Kidney capillary endothelial cell (primary cell): ENCODE measurements at regions not wholly inside any gene's neighbourhood (a gene's known extent, or its start where the extent isn't known, plus 50 kb on each side); places are given as distances from the start of the nearest gene placed in this dataset.

Source experiments
- DNase-seq: peaks from one replicate; pipeline ENCODE4 v3.0.0-alpha.2; 2018; ENCODE audit warnings: low spot score

DNA sequence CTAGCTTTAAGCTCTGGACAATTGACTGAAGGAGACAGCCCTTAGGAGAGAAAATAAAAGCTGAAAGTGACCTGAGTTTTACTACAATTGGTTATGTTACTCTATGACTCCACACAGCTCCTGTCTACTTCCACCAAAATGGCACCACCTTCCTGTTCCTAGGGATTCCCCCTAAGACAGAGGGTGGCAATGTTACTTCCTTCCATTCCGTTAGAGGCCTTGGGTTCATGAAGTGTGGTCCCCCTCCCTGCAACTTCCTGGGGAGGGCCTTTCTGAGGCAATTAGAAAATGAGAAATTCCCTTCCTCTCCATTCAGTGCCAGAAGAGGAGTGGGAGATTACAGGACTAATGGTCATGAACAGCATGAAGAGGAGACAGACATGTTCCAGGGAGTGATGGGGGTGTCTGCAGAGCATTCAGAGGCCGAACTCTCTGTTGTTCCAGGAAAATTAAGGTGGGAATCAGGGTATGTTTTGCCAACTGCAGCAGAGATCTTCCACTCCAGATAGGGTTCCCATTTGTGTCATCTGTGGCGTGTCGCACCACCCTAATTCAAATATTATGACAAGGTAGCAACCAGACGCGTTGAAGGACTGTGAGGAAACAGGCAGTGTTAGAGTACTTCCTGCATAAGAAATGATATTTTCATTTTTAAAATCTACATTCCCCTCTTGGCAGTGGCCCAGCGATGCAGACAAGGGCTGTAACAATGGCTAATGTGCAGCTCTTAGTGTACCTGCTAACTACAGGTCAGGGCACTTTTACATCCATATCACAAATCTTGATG, 53.1 kb upstream of the TRIM67 start:
- no peak for DNase-seq

DNA sequence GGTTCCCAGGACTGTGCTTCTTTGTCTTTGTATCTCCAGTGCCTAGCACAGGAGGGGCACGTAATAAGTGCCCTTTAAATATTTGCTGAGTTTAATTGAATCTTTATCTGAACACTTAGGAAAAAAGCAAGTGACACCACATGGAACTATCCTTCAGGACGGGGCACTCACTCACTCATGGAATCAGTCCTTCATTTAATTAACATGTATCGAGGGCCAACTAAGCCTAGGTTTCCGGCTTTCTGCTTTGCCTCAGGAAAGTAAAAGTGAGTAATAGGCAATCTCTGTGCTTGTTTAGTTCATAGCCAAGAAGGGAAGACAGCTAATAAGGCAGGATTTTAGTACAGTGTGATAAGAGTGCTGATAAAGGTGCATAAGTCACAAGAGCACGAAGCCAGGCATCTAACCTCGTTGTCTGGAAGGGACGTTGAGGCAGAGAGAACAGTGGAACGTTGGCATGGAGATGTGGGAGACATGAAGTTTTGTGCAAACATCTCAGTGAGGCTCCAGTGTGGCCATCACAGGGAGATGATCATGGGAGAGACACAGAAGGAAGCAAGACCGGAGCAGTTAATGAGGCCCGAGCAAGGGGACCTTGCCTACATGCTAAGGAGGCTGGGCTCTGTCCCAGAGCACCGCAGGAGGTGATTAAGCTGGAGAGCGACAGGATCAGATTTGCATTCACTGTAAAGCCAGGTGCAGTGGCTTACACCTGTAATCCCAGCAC, 54.1 kb upstream of the TRIM67 start:
- DNase-seq = no peak

DNA sequence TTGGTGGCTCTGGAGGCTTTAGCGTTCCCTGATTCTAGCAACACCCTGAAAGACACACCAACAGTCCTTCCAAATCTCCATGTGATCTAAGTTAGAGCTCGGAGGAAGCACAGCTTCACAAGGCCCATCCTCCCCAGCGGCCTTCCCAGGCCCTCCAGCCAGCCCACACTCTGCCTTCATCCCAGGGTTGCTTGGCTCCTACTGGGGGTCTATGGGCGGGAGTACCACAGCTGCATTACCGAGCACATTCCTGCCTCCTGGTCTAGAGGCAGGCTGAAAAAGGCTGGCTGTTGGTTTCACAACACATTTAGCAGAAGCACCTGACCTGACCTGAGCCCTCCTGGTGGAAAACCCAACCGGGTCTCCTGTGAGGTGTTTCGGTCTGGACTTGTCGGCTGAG, 54.7 kb upstream of the TRIM67 start:
- no peak for DNase-seq

DNA sequence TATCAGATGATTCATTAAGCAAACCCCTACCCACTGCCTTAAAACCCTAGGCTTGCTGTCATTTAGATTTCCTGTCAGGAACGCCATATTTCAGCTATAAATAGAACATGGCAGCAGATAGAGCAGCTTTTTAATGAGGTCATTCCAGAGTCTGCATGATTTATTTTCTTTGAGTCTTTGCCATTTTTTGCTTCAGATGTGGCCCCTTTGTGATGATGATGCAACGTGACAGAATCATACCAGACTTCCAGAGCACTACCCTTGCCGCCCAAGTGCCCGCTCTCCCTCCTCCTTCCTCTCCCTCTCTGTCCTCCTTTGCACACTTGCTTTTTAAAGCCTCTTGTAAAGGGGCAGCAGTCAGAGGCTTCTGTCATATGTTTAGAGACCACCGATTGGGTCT, 55.5 kb upstream of the TRIM67 start:
- peak; percentile 78 for DNase-seq

DNA sequence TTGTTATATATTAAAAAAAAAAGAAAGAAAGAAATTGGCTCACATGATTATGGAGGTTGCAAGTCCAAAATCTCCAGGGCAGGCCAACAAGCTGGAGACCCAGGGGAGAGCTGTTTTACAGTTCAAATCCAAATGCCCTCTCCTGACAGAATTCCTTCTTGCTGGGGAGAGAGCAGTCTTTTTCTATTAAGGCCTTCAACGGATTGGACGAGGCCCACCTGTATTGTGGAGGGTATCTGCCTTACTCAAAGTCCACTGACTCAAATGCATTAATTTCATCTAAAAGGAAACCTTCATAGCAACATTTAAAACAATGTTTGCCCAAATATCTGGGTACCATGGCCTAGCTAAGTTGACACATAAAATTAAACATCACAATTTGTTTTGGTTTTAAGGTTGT, 56.9 kb upstream of the TRIM67 start:
- no peak for DNase-seq

DNA sequence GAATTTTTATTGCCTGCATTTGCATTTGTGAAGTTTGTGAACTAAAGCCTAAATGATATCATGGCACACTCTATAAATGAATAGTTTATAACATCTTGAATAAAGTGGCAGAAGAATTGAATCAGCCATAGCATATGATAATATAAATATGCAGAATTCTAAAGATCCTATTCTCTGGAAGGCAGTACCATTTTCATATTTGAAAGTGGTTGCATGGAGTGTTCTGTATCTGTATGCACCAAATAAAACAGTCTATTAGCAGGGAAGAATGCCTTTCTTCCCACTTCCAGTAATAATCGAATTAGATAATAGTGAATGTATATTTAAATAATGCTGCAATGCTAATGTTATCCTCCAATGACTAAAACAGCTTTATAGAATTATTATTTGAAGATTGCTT, 57.9 kb upstream of the TRIM67 start:
- no peak for DNase-seq

DNA sequence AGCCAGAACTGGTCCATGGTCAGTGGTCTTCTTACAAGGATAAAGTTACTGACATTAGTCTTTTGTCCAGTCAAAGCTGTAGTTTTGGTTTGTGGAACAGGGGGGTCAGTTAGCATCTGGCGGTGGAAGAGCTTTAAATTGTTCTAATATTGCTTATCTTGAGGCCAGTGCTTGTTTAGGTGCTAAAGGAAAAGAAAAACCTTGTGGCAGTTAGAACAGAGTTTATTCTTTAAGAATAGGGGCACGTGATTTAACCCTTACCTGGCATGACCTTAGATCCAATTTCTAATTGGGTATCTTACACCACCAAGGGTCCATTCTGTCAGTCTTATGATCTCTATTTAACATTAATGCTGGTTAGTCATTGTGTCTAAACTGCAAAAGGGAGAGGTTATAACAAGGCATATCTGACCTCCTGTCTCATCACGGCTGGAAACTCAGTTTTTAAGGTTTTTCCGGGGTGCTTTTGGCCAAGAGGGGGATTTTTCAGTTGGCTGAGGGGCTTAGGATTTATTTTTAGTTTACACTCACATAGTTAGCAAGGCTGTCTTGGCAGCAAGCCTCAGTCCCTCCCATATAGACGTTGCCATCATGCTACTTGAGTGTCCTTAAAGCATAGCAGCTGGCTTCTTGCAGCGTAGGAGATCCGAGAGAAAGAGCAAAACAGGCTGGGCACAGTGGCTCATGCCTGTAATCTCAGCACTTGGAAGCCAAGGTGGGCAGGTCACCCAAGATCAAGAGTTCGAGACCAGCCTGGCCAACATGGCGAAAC, 60.1 kb upstream of the FAM89A start:
- no peak for DNase-seq

DNA sequence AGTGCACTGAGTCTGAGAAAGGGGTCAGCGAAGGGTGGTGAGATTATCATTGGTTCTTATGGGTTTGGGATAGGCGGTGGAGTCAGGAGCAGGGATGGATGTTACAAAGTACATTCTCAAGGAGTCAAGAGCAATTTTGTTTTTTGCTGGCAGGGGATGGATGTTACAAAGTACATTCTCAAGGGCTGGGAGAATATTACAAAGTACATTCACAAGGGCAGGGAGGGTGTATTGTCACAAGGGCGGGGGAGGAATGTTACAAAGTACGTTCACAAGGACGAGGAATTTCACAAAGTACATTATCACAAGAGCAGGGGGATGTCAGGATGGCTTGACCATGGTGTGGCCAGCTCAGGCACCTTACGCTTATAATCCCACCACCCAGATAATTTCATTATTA, 59.3 kb upstream of the FAM89A start:
- DNase-seq = no peak

DNA sequence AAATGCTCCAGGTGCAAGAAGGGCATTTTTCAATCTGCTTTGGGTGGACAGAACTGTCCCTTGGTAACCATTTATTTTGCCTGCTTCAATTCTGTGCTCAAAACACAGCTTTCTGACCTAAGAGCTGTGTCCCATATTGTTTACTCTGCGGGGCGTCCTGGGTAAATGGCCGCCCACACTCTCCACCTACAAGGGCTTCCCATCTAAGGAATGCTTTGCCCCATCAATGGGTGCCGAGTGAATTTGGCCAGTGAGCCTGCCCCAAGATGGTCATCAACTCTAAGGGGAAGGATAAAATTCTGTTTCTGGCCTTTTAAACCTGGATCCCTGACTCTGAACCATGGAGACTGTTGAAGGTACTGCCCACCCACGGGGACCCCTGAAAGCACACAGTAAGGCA, 55.5 kb upstream of the FAM89A start:
- DNase-seq = no peak

DNA sequence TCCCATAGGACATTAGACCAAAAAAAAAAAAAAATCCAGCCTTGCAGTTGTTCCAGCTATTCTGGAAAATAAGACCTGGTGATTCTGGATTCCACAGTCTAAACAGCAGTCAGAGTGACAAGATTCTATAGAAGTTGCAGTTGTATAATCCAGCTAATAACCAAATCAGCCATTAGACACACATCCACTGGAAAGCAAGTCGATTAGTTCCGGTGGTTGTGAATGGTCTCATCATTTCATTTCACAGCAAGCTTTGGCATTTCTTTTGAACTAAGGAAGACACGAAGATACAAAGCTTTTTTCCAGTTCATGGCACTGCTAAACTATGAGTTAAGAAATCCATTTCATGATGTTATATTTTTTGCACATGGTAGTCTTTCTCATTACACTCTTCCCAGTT, 54.4 kb upstream of the FAM89A start:
- DNase-seq = no peak

DNA sequence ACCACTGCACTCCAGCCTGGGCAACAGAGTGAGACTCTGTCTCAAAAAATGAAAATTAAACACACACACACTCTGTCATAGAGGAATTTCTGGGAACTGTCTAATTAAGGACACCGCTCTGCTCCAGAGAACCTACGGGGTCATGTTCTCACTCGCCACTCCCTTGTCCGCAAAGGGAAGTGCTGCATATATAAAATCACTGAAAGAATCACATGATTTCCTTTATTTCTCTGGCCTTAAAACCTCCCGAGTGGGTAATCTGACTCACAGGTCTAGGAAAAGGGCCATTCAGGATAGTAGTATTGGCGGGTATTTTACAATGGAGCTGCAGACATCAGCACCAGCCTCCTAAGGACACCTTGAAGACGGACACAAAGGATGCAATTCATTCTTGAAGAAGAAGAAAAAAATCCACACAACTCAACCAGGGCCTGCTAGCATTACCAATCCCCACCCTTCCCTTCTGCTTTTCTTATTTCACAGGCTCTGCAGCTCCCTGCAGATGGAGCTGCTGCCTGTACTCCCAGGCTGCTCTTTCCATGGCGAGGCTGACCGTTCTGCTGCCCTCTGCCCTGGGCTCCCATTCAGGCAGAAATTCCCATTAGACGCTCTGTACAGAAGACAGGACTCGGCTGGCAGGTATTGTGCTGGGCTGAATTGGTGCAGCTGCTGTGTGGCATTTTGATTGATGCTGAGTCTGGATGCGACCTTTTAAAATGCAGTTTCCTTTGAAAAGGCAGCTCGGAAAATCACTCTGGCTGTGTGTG, 53.3 kb upstream of the FAM89A start:
- DNase-seq = no peak

DNA sequence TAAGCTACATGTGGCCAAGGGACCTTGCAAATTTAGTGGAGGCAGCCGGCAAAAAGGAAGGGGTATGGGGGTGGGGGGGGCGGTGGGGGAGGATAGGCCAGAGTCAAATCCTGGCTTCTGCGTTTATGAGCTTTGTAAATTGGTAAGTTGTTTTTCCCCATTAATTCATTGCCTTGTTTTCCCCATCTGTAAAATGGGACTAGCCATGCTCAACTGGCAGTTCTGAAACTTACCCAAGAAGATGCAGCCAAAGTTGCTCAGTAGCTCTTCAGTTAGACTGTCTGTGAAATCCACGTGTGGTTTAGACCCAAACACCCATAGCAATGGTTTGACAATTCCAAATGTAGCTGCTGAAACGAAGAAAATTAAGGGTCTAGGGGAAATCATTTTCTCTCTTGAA, 52.3 kb upstream of the FAM89A start:
- DNase-seq = no peak

DNA sequence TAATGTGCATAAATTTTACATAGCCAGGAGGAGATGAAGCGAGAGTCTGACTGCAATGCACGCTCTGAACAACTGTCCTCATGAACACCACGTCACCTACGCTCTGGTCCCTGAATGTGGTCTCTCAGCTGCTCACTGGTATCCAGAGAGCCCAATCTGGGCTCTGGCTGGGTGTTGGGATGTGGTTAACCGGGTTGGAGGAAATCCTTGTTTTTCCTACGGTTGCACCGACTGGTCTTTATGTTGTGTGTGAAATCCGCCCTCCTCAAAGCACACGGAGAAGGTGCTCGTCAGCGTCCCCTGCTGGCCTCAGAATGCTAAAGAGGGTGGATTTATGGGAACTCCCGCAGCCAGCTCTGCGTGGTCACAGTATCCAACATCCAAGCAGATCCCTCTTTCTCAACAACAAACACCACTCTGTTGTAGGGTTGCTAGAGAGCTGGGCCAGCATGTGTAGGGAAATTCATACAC, 51.8 kb upstream of the FAM89A start:
- no peak for DNase-seq

DNA sequence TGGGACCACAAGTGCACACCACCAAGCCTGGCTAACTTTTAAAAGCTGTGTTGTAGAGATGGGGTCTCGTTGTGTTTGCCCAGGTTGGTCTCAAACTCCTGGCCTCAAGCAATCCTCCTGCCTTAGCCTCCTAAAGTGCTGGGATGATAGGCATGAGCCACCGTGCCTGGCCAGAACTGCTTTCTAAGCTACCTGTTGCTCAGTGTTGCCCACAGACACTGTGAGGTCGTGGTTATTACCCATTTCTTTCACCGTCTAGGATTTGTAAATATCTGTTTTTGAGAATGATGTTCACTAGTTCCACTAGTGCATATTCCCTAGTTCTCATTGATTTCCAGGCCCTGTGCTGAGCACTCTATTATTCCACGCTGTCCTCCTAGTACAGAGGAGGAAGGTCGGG, 51.4 kb upstream of the FAM89A start:
- no peak for DNase-seq
